NB4 (cell line): ENCODE measurements at regions not wholly inside any gene's neighbourhood (a gene's known extent, or its start where the extent isn't known, plus 50 kb on each side); places are given as distances from the start of the nearest gene placed in this dataset.
A peak's percentile ranks its signal among the peaks of the same experiment; 100 is the strongest.

Experiments
- DNase-seq: peaks from one replicate; pipeline ENCODE4 v3.0.0; 2010; ENCODE audit warnings: low read depth
- H3K4me3 ChIP-seq: one replicate; pipeline ENCODE4 v1.5.1; 2011; ENCODE audit warnings: mild to moderate bottlenecking, low read depth, low read length, moderate library complexity
- CTCF ChIP-seq: IDR thresholded peaks from one replicate; pipeline ENCODE4 v1.5.1; 2012; ENCODE audit warnings: low read depth, low read length
- MAX ChIP-seq: IDR thresholded peaks from 2 replicates; pipeline ENCODE4 v1.6.1; 2011; ENCODE audit warnings: low read depth, low read length
- MYC ChIP-seq: IDR thresholded peaks from 2 replicates; pipeline ENCODE4 v1.6.1; 2011; ENCODE audit warnings: low read depth, low read length
- POLR2A ChIP-seq: IDR thresholded peaks from 2 replicates; pipeline ENCODE4 v1.6.1; 2011; ENCODE audit warnings: mild to moderate bottlenecking; ENCODE audit not compliant: insufficient read length; ENCODE audit errors: extremely low read depth

GRCh38 chr2:48016225-48017019 is 110.1 kb upstream of the FBXO11 start:
- no peak for TF ChIP-seq POLR2A
- peak; percentile 29 for TF ChIP-seq CTCF
- no peak overlapping the region for H3K4me3 ChIP-seq
- no peak for DNase-seq

- DNase-seq, result no peak
- TF ChIP-seq POLR2A (no peak), MAX (no peak), CTCF (no peak), MYC (no peak)
- no peak overlapping the region for H3K4me3 ChIP-seq
Measured at GRCh38 chr2:48017136-48017535, 110.8 kb upstream of the FBXO11 start.

DNA sequence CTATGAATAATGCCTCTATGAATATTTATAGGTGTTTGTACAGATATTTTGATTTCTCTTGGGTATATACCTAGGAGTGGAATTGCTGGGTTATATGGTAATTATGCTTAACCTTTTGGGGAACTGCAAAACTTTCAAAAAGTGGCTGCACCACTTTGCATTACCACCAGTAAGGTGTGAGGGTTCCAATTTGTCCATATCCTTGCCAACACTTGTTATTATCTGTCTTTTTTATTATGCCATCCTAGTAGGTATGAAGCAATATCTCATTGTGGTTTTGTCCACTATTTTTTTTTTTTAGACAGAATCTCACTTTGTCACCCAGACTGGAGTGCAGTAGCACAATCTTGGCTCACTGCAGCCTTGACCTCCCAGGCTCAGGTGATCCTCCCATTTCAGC is 112.2 kb upstream of the FBXO11 start:
- TF ChIP-seq MAX (no peak), CTCF (no peak), POLR2A (no peak), MYC (no peak)
- no peak overlapping the region for H3K4me3 ChIP-seq
- DNase-seq, result no peak

DNA sequence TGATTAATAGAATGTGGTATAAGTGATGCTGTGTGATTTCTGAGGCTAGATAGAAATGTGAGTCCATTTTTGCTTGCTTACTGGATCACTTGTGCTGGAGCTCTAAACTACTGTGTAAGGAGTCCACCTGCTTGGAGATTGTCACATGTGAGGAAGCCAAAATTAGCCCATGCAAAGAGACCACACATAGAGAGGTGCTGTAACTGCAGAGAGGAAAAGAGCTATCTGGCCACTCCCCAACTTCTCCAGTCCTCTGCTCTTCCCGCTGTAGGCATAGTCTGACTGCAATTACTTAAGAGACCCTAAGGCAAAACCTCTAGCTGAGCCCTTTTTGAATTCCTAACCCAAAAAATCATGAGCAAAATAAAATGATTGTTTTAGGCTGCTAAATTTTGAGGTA is 120.6 kb upstream of the FBXO11 start:
- no peak for TF ChIP-seq POLR2A
- no peak for DNase-seq
- no peak overlapping the region for H3K4me3 ChIP-seq

GRCh38 chr2:48032765-48033164 is 126.5 kb upstream of the FBXO11 start:
- TF ChIP-seq CTCF (no peak), MAX (no peak), POLR2A (no peak), MYC (no peak)
- no peak for DNase-seq
- H3K4me3 ChIP-seq, result no peak overlapping the region

- DNase-seq, result peak; percentile 21
- no peak for TF ChIP-seq CTCF
- no peak for TF ChIP-seq MAX
- no peak for TF ChIP-seq POLR2A
- TF ChIP-seq MYC, result no peak
Measured at GRCh38 chr2:48034295-48034694, 128.0 kb upstream of the FBXO11 start.

More at GRCh38 chr2:48034295-48034694, 128.0 kb upstream of the FBXO11 start:
- H3K4me3 ChIP-seq, result no peak overlapping the region
